ENCODE measurements at regions not wholly inside any gene's neighbourhood (a gene's known extent, or its start where the extent isn't known, plus 50 kb on each side); places are given as distances from the start of the nearest gene placed in this dataset.

- no peak for FAIRE-seq
- ChIA-PET POLR2A (no interaction called here), CTCF (no interaction called here)
- no peak overlapping the region for H3K27ac ChIP-seq
- no peak for TF ChIP-seq KDM1A (IDR thresholded peaks at IDR 0.05; ENCODE audit: low read depth)
- no peak for TF ChIP-seq REST (IDR thresholded peaks at IDR 0.05)
- no peak for TF ChIP-seq EP300 (IDR thresholded peaks at IDR 0.05)
- no peak for TF ChIP-seq POLR2A (IDR thresholded peaks at IDR 0.05; ENCODE audit: low read length)
- TF ChIP-seq ZNF302 (CRISPR knock-in tag; IDR thresholded peaks at IDR 0.05): no peak
- no peak for TF ChIP-seq MAZ (IDR thresholded peaks at IDR 0.05; ENCODE audit: borderline replicate concordance, low read depth, low read length)
- TF ChIP-seq JUNB (IDR thresholded peaks at IDR 0.05): no peak
- no peak for TF ChIP-seq CBX8 (IDR thresholded peaks at IDR 0.05)
- no peak for TF ChIP-seq ZC3H11A (IDR thresholded peaks at IDR 0.05)
- TF ChIP-seq MAX (IDR thresholded peaks at IDR 0.05): no peak
- TF ChIP-seq BCL3 (IDR thresholded peaks at IDR 0.05): no peak
- no peak for TF ChIP-seq ZFP36 (IDR thresholded peaks at IDR 0.05; ENCODE audit: borderline replicate concordance, partially characterized antibody)
- TF ChIP-seq RFX5 (IDR thresholded peaks at IDR 0.05): no peak
- no peak for TF ChIP-seq FOSB (CRISPR knock-in tag; IDR thresholded peaks at IDR 0.05)
- no peak for TF ChIP-seq FOSL2 (IDR thresholded peaks at IDR 0.05)
- TF ChIP-seq FOSL2 (CRISPR knock-in tag; IDR thresholded peaks at IDR 0.05): no peak
- no peak for TF ChIP-seq SMC3 (IDR thresholded peaks at IDR 0.05)
- TF ChIP-seq PHF8 (IDR thresholded peaks at IDR 0.05; ENCODE audit: borderline replicate concordance, low read depth): no peak
- no peaks in the 10 kb centered on the region for H3K4me1 ChIP-seq
- no peak overlapping the region for H3K4me2 ChIP-seq
- H3K4me3 ChIP-seq: no peak overlapping the region
- DNase-seq (ENCODE audit: low read depth in 1 of 2, low spot score in 1 of 2): no peak
- 41% methylated on average over 4 of the region's 4 CpGs for WGBS (ENCODE audit: missing lambda C conversion rate)
- ATAC-seq: no peak
- 0 out of 3 replicates have a peak, but pooled peaks cover 9% of the 10 kb centered on the region for H3K9me3 ChIP-seq
These were observed 162.1 kb downstream of the SMIM20 start for GRCh38 chr4:26076000-26076587.

GRCh38 chr4:26076896-26077295 lies 162.9 kb downstream of the SMIM20 start:
- H3K4me2 ChIP-seq: no peak overlapping the region
- no peaks in the 10 kb centered on the region for H3K4me1 ChIP-seq
- ChIA-PET CTCF (no interaction called here), POLR2A (no interaction called here)
- FAIRE-seq: no peak
- 6% methylated on average over 4 of the region's 4 CpGs for WGBS (ENCODE audit: missing lambda C conversion rate)
- no peak for ATAC-seq
- DNase-seq (ENCODE audit: low read depth in 1 of 2, low spot score in 1 of 2): no peak
- H3K9me3 ChIP-seq: 0 out of 3 replicates have a peak, but pooled peaks cover 9% of the 10 kb centered on the region
- H3K4me3 ChIP-seq: no peak overlapping the region
- no peak overlapping the region for H3K27ac ChIP-seq
- no peak for TF ChIP-seq POLR2AphosphoS2 (conservative IDR thresholded peaks at IDR 0.05; ENCODE audit: low read length)
- no peak for TF ChIP-seq EHF (CRISPR knock-in tag; IDR thresholded peaks at IDR 0.05)
- no peak for TF ChIP-seq HEYL (CRISPR knock-in tag; IDR thresholded peaks at IDR 0.05)
- no peak for TF ChIP-seq USF2 (IDR thresholded peaks at IDR 0.05)
- TF ChIP-seq HMGXB4 (CRISPR knock-in tag; IDR thresholded peaks at IDR 0.05; ENCODE audit: borderline replicate concordance): no peak
- no peak for TF ChIP-seq TP53 (CRISPR knock-in tag; IDR thresholded peaks at IDR 0.05)
- TF ChIP-seq KDM1A (IDR thresholded peaks at IDR 0.05; ENCODE audit: low read depth): no peak
- no peak for TF ChIP-seq TFCP2L1 (CRISPR knock-in tag; IDR thresholded peaks at IDR 0.05)
- TF ChIP-seq ZFP36 (IDR thresholded peaks at IDR 0.05; ENCODE audit: borderline replicate concordance, partially characterized antibody): no peak
- TF ChIP-seq REST (IDR thresholded peaks at IDR 0.05): no peak
- no peak for TF ChIP-seq CBX8 (IDR thresholded peaks at IDR 0.05)
- no peak for TF ChIP-seq RARB (CRISPR knock-in tag; IDR thresholded peaks at IDR 0.05)
- no peak for TF ChIP-seq POLR2A (IDR thresholded peaks at IDR 0.05; ENCODE audit: low read length)
- no peak for TF ChIP-seq RAD21 (conservative IDR thresholded peaks at IDR 0.05 in 1 of 2, IDR thresholded peaks at IDR 0.05 in 1 of 2)
